ENCODE measurements at regions not wholly inside any gene's neighbourhood (a gene's known extent, or its start where the extent isn't known, plus 50 kb on each side); places are given as distances from the start of the nearest gene placed in this dataset.

GRCh38 chr9:80571953-80572352 lies 1000.2 kb downstream of the TLE4 start:
- no peak for DNase-seq

GRCh38 chr9:80569236-80569635 lies 997.5 kb downstream of the TLE4 start:
- no peak for DNase-seq

GRCh38 chr9:80561526-80561925 lies 989.8 kb downstream of the TLE4 start:
- no peak for DNase-seq

GRCh38 chr9:80560976-80561375 lies 989.2 kb downstream of the TLE4 start:
- no peak for DNase-seq

GRCh38 chr9:80557256-80557655 lies 985.5 kb downstream of the TLE4 start:
- DNase-seq: no peak

- no peak for DNase-seq
Measured at GRCh38 chr9:80556631-80557030, 984.9 kb downstream of the TLE4 start.

GRCh38 chr9:80555782-80556325 lies 984.1 kb downstream of the TLE4 start:
- no peak for DNase-seq

GRCh38 chr9:80554856-80555255 lies 983.1 kb downstream of the TLE4 start:
- no peak for DNase-seq

- DNase-seq: no peak
Measured at GRCh38 chr9:80554301-80554700, 982.5 kb downstream of the TLE4 start.

- no peak for DNase-seq
Measured at GRCh38 chr9:80552931-80553330, 981.2 kb downstream of the TLE4 start.

GRCh38 chr9:80550181-80550580 lies 978.4 kb downstream of the TLE4 start:
- DNase-seq: no peak

- DNase-seq: no peak
Measured at GRCh38 chr9:80547613-80548012, 975.8 kb downstream of the TLE4 start.

GRCh38 chr9:80540387-80540786 lies 968.6 kb downstream of the TLE4 start:
- no peak for DNase-seq

- no peak for DNase-seq
Measured at GRCh38 chr9:80538976-80539375, 967.2 kb downstream of the TLE4 start.

GRCh38 chr9:80522465-80522864 lies 950.7 kb downstream of the TLE4 start:
- DNase-seq: no peak

- no peak for DNase-seq
Measured at GRCh38 chr9:80521151-80521550, 949.4 kb downstream of the TLE4 start.

- DNase-seq: no peak
Measured at GRCh38 chr9:80520231-80520630, 948.5 kb downstream of the TLE4 start.

GRCh38 chr9:80518441-80518840 lies 946.7 kb downstream of the TLE4 start:
- DNase-seq: no peak

GRCh38 chr9:80516679-80517078 lies 944.9 kb downstream of the TLE4 start:
- no peak for DNase-seq

- peak; percentile 17 for DNase-seq
Measured at GRCh38 chr9:80509358-80509757, 937.6 kb downstream of the TLE4 start.

- no peak for DNase-seq
Measured at GRCh38 chr9:80507611-80508010, 935.8 kb downstream of the TLE4 start.

- DNase-seq: no peak
Measured at GRCh38 chr9:80504601-80505230, 933.0 kb downstream of the TLE4 start.

GRCh38 chr9:80503671-80504281 lies 932.0 kb downstream of the TLE4 start:
- DNase-seq: peak; percentile 37

- no peak for DNase-seq
Measured at GRCh38 chr9:80502306-80502705, 930.5 kb downstream of the TLE4 start.

GRCh38 chr9:80501635-80502034 lies 929.9 kb downstream of the TLE4 start:
- DNase-seq: no peak
